GM19240 (cell line): ENCODE measurements at regions not wholly inside any gene's neighbourhood (a gene's known extent, or its start where the extent isn't known, plus 50 kb on each side); places are given as distances from the start of the nearest gene placed in this dataset.

Source experiments
- DNase-seq: peaks from one replicate; pipeline ENCODE4 v3.0.0; 2011; ENCODE audit warnings: low spot score; ENCODE audit not compliant: insufficient read length

DNA sequence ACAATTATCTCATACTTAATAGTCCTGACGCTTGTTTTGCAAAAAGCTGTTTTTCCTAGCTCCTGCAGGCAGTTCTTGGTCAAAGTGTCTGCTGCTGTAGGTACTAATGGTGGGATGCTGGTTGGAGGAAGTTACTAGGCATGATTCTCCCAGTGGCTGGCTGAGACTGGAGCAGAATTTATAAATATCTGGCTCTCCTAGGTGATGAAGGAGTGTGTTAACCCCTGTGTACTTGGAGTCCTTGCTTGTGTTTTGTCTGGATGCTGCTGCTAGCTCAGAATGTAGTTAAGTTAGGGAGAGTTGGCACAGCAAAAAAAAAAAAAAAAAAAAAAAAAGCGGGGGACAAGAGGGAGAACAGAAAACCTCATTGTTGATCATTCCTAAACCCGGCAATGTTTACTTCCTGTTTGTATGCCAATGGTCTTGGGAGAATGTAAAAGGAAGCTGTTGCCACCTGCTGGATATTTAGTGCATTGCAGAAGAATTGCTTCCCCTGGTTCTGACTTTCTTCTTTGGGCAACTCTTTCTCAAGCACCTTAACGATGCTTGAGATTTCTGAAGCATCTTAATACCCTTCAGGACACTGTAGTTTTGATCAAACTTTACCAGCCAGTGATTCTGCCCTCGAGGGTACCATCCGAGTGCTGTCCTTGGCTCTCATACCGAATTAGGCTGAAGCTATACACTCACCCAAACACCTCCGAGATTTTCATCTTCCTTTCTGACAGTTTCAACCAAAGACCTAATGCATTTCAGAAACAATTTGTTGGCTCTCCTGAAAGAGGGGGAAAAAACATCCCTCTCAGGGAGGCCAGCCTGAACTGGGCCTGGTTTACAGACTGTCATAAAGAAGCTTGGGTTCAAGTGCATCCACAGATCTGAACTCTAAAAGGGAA is 71.7 kb upstream of the WWC1 start:
- DNase-seq = peak; percentile 72

DNA sequence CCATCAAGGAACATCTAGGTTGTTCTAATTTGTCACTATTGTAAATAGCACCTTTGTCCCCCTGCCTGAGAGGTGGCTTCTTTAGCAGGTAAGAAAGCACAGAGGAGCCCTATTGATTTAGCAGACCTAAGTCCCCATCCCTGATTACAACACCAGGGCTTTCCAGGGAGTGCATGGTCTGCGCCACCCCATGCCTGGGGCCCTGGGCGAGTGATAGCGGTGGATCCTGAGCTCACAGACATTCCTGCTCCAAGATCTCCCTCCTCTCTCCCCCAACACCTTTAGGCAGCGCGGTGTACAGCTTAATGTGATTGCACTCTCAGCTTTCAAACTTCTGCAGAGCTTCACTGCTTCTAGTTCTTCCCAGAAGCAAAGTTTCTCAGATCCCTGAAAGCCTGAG is 67.4 kb upstream of the WWC1 start:
- DNase-seq = no peak

DNA sequence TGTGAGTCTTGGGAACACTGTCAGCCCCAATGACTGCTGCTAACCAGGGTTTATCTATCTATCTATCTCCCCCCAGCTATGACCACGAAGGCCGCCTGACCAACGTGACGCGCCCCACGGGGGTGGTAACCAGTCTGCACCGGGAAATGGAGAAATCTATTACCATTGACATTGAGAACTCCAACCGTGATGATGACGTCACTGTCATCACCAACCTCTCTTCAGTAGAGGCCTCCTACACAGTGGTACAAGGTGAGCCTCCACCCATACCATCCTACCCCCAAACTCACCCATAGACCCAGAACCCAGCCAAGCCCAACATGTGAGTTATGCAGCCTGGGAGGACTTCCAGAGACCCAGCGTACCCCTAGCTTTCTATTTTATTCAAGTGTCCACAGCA is 65.4 kb upstream of the WWC1 start:
- DNase-seq = no peak

DNA sequence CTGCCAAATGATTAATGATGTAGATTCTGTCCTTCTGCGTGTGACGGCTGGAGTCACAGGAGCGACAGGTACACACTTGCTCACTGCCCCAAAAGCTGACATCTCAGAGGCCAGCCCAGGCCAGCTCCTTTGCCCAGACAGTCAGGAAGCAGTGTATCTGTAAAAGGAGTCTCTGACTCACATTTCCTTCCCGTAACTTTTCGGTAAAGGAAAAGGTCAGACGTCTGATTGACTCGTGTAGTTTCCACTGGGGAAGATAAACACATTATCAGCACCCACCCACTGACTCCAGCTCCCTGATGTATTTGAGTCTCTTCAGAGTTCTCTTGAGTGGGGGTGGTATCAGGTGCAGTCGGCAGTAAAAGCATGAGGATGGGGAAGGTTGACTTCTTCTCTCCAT is 64.4 kb upstream of the WWC1 start:
- no peak for DNase-seq

DNA sequence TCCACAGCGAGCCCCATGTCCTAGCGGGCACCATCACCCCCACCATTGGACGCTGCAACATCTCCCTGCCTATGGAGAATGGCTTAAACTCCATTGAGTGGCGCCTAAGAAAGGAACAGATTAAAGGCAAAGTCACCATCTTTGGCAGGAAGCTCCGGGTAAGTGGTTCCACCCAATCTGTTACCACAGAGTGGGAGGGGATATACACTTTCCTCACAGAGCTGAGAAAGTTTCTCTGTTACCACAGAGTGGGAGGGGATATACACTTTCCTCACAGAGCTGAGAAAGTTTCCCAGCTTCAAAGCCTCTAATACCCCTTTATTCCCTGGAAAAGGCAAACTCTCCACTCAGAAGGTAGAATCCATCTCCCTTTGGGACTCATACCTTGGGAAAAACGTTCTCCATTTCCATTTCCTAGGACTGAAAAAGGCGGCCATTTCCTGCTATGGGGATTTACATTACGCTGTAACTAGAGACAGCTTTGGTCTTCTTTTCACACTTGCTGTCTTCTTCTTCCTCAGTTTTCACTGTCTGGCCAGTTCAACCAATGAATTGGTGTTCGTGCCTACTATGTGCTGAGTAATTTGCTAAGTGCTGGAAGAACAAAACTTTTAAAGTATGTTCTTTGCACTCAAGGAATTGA is 63.4 kb upstream of the WWC1 start:
- no peak for DNase-seq

DNA sequence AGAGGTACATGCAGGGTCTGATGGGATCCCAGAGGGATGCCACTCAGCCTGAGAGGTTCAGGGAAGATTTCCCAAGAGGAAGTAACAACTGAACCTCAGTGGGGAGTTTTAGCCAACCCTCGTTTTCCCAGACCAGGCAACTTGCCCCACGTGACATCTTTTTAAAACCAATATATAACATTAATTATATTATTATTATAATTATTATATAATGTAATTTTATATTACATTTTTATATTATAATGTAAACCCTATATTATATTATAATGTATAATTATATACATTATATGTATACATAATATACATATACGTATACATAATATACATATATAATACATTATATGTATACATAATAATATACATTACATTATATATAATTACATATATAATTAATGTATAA is 62.8 kb upstream of the WWC1 start:
- no peak for DNase-seq

DNA sequence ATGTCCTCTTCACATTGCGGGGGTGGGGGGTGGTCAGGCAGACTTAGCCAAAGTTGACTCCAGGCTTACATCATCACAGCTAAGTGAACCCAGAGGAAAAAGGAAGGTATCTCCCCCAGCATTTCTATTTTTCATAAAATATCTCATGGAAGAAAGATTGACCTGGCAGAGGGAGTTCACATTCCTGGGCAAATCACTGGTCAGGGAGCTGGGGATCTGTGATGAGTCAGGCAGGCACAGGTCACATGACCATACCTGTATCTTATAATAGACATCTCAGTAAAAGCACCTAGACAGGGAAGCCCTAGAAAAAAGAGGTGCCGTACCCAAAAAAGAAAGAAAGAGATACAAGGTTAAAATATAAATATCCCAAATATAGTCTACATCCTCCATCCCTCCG is 57.3 kb upstream of the WWC1 start:
- no peak for DNase-seq

DNA sequence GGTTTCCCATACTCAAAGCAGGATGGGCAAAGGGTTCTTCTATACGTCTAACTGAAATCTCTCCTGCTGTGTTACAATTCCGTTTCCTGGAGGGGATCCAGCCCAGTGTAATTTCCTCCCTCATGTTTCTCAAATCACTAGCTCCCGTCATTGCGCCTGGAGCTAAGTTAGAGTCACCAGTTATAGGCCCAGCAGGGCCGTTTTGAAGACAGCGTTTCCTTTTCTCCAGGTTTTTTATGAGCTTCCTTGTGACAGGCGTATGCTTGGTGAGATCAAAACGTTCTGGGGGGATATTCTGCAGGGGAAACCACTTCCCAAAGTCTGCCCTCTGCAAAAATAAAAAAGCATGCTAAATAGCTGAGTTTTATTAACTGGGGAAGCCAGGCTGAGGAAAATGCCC is 53.0 kb upstream of the WWC1 start:
- no peak for DNase-seq

DNA sequence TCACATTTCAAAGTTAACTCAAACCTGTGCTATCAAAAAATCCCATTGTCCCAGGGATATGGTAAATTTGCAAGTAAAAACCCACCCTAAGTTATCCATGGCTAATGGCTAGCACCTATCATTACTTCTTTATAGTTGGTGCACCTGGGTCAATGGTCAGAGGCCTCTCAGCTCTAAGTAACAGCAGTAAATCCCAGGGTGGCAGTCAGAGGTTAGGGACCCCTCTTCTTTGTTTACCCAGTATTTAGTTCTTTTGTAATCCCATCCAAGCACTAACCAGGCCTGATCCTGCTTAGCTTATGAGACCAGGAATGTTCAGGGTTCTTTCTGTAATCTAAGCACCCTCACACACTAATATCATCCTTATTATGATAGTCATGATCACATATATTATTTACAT is 52.1 kb upstream of the WWC1 start:
- DNase-seq = no peak
